Fibroblast of lung (primary cell): ENCODE measurements at regions not wholly inside any gene's neighbourhood (a gene's known extent, or its start where the extent isn't known, plus 50 kb on each side); places are given as distances from the start of the nearest gene placed in this dataset.

Source experiments
- CTCF ChIP-seq, 2 donors: IDR thresholded peaks in 1 of 2; conservative IDR thresholded peaks in 1 of 2; 1 replicate in 1 of 2; 2 replicates in 1 of 2; pipeline ENCODE4 v1.5.1; 2011 to 2012; ENCODE audit warnings: low read length in 2 of 2, control low read depth in 1 of 2, inconsistent platforms in 1 of 2, low read depth in 1 of 2, mild to moderate bottlenecking in 1 of 2
- EZH2 ChIP-seq: IDR thresholded peaks from 2 replicates; pipeline ENCODE4 v1.5.1; 2012; ENCODE audit warnings: low read length, control low read depth, mild to moderate bottlenecking; ENCODE audit errors: missing control alignments

- no peak for TF ChIP-seq CTCF (conservative IDR thresholded peaks at IDR 0.05 in 1 of 2, IDR thresholded peaks at IDR 0.05 in 1 of 2; ENCODE audit: low read depth in 1 of 2, low read length in 2 of 2)
- no peak for TF ChIP-seq EZH2
Observed at GRCh38 chr2:24435391-24436316, 55.4 kb upstream of the NCOA1 start.
